Erythroblast (primary cell): ENCODE measurements at regions not wholly inside any gene's neighbourhood (a gene's known extent, or its start where the extent isn't known, plus 50 kb on each side); places are given as distances from the start of the nearest gene placed in this dataset.
"Not testable (repeated sequence)": the region's sequence is repeated elsewhere in the genome, so short reads cannot be mapped to it uniquely, and the experiment has no call there.

Experiments used
- DNase-seq, 2 experiments: peaks; one replicate each; lab custom pipeline; 2025; lab: John Stamatoyannopoulos, UW
- GATA1 ChIP-seq: IDR thresholded peaks from 2 replicates; pipeline ENCODE4 v1.6.1; 2011; ENCODE audit warnings: low read depth, mild to moderate bottlenecking, control low read depth, low read length, moderate library complexity
- POLR2A ChIP-seq: IDR thresholded peaks from 2 replicates; pipeline ENCODE4 v1.6.1; 2011; ENCODE audit warnings: mild to moderate bottlenecking, low read length

DNA sequence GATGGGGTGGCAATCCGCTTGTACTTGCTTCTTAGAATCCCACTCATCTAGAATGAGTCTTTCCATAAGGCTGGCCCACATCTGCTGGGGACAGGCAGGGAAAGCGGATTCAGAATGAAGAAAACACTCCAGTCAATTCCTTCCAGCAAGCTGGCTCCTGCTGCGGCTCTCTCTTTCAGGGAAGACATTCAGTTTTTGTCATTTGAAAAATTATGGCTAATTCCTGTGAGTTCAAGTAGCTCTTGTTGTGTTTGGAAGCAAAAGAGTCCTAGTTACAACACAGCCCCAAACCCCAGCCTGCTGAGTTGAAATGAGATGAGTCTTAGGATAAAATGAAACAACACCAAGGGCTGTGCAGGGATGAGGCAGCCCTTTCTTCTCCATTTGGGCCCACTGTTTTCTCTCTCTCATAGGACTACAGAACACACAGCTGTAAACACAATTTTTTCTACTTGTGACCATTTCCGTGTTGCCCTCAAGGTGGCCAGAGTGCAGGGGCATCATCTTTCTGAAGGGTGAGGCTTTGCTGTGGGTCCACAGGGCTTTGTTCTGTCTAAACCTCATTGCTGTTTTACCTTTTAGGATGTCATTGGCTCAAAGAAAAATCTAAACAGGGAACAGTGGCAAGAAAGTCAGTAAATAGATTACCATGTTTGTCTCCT lies 90.8 kb upstream of the EEPD1 start:
- DNase-seq: no peak
- TF ChIP-seq POLR2A: no peak
- TF ChIP-seq GATA1: no peak

DNA sequence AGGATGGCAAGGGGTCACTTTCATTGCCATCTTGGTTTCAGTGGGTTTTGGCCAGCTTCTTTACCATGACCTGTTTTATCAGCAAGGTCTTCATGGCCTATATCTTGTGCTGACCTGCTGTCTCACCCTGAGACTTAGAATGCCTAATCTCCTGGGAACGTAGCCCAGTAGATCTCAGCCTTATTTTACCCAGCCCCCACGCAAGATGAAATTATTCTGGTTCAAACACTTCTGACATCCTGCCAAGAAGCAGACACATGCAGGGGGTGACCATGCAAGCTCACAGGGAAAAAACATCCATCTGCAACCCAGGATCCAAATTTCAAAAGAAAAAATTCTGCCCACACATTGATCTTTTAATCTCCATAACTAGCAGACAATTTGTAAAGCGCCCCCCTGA lies 88.4 kb upstream of the EEPD1 start:
- TF ChIP-seq GATA1 (no peak), POLR2A (no peak)
- DNase-seq: no peak

DNA sequence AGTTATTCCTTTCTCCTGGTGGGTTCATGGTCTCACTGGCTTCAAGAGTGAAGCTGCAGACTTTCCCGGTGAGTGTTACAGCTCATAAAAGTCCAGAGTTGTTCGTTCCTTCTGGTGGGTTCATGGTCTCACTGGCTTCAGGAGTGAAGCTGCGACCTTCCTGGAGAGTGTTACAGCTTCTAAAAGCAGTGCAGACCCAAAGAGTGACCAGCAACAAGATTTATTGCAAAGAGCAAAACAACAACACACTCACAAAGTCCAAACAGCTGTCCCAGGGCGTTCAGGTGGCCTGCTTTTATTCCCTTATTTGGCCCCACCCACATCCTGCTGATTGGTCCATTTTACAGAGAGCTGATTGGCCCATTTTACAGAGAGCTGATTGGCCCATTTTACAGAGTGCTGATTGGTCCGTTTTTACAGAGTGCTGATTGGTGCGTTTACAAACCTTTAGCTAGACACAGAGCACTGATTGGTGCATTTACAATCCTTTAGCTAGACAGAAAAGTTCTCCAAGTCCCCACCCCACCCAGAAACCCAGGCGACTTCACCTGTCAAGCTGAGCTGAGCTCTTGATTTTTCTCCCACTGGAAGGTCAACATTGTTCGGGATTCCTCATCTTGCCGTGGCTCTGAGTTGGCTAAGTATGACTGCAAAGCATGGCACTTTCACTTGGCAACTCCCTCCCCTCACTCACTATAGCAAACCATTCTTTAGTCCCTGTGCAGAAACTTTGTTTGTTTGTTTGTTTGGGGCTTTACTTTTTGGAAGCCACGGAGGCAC lies 87.3 kb upstream of the EEPD1 start:
- DNase-seq: not testable (repeated sequence)

DNA sequence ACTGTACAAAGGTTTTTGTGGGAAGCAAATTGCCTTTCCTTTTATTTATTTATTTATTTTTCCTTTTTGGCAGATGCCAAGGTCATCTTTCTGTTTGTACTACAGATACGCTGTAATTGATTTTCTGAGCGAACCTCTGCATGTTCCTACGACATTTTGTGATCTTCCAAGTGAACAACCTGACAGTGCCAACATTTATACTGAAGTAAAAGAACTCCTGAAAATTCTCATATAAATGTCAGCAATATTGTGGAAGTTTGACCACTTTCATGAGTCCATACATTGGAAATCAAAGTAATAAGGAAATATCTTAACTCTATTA lies 86.8 kb upstream of the EEPD1 start:
- TF ChIP-seq GATA1 (no peak), POLR2A (no peak)
- no peak for DNase-seq

DNA sequence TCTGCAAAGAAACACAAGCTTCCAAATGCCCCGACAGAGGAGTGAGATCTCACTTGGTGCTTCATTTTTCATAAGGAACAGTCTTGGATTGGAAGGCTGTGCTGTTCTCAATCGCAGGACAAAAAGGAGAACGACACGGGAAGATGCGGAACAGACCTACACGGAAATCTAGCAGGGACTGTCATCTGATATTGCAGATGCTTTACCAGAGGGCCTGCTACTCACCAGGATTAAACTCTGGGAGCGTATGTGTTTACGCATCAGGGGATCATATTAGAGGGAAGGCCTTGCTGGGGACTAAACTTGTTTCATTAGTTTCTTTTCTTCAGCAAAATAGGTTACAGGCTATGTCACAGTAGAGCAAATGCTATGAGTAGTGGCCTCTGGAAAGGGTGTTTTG lies 82.8 kb upstream of the EEPD1 start:
- TF ChIP-seq POLR2A (no peak), GATA1 (no peak)
- no peak for DNase-seq

DNA sequence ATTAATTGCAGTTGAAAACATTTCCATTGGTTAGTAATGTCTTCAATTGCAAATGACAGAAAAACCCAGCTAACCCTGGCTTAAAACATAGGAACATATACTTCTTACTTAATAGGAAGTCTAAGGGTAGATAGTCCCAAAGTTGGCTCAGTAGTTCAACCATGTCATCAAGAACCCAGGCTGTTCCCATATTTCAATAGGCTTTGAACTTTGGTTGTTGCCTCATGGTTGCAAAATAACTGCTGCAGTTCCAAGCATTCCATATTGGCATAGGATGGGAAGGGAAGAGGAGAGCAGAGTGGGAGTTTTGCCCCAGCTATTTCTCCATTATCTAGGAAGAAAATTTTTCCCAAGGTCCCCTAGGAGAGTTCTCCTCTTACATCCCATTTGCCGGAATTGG lies 81.4 kb upstream of the EEPD1 start:
- TF ChIP-seq POLR2A (no peak), GATA1 (no peak)
- no peak for DNase-seq

DNA sequence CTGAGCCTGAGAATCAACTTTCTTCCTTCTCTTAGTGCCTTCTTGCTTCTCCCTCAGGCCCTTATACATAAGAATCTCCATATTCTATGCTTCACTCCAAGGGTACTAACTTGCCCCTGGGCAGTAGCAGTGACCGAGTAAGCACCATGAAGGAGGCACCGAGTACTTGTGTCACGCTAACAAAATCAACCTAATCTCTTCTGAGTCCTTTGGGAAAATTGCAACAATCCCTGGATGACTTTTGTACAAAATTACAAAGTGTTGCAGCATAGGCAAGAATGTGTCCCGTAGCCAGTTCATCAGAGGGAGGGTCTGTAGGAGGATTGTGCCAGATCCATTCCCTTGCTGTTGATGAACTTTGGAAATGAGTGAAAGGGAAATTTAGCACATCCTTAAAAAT lies 80.4 kb upstream of the EEPD1 start:
- DNase-seq: no peak
- no peak for TF ChIP-seq GATA1

DNA sequence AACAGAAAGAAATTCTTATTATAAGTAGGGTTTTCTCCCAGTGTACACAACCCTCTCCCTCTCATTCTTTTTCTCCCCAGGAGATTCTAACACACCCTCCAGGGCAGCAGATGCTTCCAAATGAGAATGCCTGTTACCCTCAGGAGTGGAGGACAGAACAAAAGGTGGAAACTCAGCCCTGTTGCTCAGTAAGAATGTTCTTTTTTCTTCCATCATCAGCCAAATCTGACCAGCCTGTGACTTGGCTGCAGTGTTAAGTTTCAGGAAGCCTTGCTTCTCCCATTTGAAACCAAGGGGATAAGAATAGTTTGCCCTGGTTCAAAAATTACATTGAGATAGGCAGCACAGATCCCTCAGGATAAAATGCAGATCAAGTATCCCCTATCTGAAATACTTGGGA lies 77.5 kb upstream of the EEPD1 start:
- no peak for DNase-seq
- no peak for TF ChIP-seq GATA1
- no peak for TF ChIP-seq POLR2A

DNA sequence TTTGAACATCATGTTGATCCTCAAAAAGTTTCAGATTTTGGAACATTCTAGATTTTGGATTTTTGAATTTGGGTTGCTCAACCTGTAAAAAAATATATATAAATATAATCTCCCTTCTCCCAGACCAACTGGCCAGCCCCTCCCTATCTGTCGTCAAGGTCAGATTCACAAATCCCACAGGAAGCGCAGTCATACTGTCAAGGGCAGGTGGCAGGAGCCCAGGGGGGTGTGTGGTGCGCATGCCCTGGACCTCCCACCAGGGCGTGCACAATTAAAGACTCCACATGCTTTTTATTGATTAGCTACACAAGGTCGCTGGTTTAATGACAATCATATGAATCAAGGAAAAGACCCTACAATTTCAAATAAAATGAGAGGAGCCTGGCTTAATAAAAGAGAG lies 77.0 kb upstream of the EEPD1 start:
- no peak for TF ChIP-seq GATA1
- no peak for TF ChIP-seq POLR2A
- DNase-seq: no peak

DNA sequence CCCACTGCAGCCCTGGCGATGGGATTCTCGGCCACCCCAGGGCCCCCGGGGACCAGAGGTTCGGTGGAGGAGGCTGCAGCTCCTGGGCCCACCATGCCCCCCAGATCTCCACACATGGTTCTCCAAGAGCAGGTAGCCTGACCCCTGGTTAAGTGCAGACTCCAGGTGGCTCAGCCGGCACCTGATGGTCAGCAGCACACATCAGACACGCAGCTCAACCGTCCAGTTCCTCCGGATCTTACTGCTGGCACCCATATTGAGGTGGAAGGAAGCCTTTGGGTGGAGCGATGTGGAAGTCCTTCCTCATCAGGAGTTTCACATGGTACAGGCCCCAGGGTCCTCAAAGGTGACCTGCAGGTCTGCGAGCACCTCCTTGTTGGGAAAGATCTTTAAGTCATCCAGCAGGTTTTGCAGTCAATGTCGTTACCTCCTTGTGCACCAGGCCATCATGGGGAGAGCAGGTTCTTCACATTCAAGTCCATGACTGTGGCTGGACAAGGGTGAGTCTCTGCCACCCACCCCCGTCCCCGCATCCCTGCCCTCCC lies 74.2 kb upstream of the EEPD1 start:
- TF ChIP-seq POLR2A: no peak
- TF ChIP-seq GATA1: no peak
- no peak for DNase-seq

DNA sequence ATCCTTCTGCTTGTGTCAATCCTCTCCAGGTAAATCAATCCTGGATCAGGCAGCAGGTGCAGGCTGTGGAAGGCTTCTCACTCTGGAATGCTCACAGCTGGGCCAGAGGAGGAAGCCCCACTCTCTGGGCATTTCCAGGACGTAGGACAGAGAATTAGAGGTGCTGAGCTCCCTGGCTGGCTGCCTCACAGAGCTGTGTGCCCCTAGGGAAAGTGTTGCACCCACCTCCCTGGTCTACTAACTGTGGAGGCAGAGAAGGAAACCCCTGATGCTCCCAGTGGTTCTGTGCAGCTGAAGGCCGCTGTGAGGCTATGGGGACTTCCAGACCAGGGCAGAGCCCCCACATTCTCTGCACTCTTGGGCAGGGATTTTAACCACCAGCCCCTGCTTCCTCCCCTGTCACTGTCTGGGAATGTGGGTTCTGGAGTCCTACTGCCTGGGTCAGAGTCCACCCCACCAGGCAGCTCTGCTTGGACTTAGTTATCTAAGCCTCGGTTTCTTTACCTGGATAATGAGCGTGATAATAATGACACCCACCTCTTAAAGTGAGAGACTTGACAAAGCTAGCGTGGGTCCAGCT lies 73.5 kb upstream of the EEPD1 start:
- no peak for TF ChIP-seq POLR2A
- TF ChIP-seq GATA1: no peak
- no peak for DNase-seq

DNA sequence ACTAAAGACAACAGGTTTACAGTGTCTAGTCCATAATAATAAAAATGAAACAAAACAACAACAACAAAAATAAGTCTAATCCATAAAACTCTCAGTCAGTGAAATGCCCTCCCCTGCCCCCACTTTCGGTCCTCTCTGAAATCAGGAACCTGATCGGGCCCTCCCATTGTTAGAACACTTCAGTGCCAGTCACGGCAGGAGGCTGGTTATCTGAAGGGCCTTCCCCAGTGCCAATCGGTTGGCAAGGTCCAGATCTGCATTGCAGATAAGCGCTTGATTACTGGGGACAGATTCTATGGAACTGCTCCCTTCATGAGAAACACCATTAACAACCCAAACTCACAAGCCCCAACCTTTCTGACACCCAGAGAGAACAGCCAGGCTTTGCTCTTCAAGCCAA lies 72.2 kb upstream of the EEPD1 start:
- DNase-seq: no peak
- TF ChIP-seq POLR2A (no peak), GATA1 (no peak)

DNA sequence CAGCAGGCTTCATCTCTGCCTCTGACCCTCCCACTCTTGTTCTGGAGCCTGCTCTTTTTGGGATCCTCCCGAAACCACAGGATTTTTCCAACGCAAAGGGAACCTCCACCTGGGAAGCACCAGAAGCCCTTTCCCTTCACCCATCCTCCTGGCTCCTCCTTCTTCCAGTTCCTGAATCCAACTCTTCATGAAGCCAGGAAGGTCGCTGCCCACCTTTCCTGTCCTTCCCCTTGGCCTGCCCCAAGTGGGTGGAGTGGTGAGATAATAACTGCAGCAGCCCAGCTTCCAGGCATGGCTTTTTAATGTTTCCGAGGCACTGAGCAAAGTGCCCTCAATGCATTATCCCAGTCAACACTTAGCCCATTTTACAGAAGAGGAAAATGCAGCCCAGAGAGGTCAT lies 70.8 kb upstream of the EEPD1 start:
- TF ChIP-seq GATA1: no peak
- TF ChIP-seq POLR2A: no peak

DNA sequence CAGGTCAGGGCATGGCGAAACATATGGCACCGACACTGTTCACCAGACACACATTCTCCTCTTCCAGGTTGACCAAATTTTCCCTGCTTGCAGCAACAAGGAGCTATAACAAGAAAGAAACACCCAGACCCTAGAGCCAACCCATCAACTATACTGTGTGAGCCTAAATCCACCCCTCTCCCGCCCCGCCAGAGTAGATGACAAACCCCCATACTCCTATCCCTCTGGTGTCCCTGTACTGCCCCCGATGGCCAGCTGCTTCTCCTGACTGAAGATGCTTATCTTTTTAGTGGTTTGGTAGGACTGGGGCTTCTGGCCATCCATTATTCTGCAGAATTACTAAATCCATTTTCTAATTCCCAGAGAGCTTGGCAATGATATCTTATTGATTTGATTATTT lies 70.1 kb upstream of the EEPD1 start:
- peak; percentile 16 to 23 for DNase-seq

More for the DNA sequence above, 70.8 kb upstream of the EEPD1 start:
- DNase-seq: no peak

More for the DNA sequence above, 70.1 kb upstream of the EEPD1 start:
- no peak for TF ChIP-seq GATA1
- TF ChIP-seq POLR2A: no peak
